Astrocyte of the cerebellum (primary cell): ENCODE measurements at regions not wholly inside any gene's neighbourhood (a gene's known extent, or its start where the extent isn't known, plus 50 kb on each side); places are given as distances from the start of the nearest gene placed in this dataset.

Source experiments
- DNase-seq: peaks from one replicate; pipeline ENCODE4 v3.0.0-alpha.2; 2011; ENCODE audit warnings: low read depth
- H3K4me3 ChIP-seq: 2 replicates; pipeline ENCODE4 v1.5.1; 2011; ENCODE audit warnings: mild to moderate bottlenecking, low read depth, low read length, moderate library complexity
- in situ Hi-C: cut with HindIII; loops from 2 replicates; pipeline ENCODE4 v1.10.0; 2017; ENCODE audit warnings: low sequenced_read_pairs
- TF ChIP-seq, protein P1 (sequence below): IDR thresholded peaks from 2 replicates; pipeline ENCODE4 v1.5.1; 2012; ENCODE audit warnings: low read length, low read depth, moderate library complexity, mild to moderate bottlenecking; ENCODE audit errors: missing control alignments

GRCh38 chr2:16330982-16331381, 334.7 kb downstream of the CYRIA start:
- TF ChIP-seq, protein P1, sequence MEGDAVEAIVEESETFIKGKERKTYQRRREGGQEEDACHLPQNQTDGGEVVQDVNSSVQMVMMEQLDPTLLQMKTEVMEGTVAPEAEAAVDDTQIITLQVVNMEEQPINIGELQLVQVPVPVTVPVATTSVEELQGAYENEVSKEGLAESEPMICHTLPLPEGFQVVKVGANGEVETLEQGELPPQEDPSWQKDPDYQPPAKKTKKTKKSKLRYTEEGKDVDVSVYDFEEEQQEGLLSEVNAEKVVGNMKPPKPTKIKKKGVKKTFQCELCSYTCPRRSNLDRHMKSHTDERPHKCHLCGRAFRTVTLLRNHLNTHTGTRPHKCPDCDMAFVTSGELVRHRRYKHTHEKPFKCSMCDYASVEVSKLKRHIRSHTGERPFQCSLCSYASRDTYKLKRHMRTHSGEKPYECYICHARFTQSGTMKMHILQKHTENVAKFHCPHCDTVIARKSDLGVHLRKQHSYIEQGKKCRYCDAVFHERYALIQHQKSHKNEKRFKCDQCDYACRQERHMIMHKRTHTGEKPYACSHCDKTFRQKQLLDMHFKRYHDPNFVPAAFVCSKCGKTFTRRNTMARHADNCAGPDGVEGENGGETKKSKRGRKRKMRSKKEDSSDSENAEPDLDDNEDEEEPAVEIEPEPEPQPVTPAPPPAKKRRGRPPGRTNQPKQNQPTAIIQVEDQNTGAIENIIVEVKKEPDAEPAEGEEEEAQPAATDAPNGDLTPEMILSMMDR: no peak
- in situ Hi-C loops: no loop called here
- H3K4me3 ChIP-seq: no peak overlapping the region
- no peak for DNase-seq

GRCh38 chr2:16330571-16330970, 335.1 kb downstream of the CYRIA start:
- in situ Hi-C loops: no loop called here
- H3K4me3 ChIP-seq: no peak overlapping the region
- DNase-seq: no peak
- TF ChIP-seq, protein P1: no peak

GRCh38 chr2:16330012-16330411, 335.6 kb downstream of the CYRIA start:
- TF ChIP-seq, protein P1: no peak
- H3K4me3 ChIP-seq: no peak overlapping the region
- no peak for DNase-seq
- in situ Hi-C loops: no loop called here

DNA sequence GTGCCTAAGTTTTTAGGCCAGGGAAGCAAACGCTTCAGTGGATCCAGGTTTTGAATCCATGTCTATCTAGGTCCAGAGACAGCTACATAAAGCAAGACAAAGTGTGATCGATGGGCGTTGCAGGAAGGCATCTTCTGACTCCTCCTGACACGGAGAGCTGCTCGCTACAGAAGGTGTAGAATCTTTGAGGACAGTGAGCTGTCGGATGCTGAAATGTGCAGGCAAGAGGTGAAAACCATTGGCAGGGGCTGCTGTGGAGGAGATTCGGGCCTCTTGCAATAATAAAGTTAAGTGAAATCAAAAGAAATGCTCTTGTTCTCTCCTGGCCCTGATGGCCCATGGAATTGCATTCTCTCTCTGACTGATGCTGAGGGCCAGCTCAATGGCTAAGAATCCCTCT, 336.2 kb downstream of the CYRIA start:
- TF ChIP-seq, protein P1: no peak
- H3K4me3 ChIP-seq: no peak overlapping the region
- in situ Hi-C loops: no loop called here
- no peak for DNase-seq

DNA sequence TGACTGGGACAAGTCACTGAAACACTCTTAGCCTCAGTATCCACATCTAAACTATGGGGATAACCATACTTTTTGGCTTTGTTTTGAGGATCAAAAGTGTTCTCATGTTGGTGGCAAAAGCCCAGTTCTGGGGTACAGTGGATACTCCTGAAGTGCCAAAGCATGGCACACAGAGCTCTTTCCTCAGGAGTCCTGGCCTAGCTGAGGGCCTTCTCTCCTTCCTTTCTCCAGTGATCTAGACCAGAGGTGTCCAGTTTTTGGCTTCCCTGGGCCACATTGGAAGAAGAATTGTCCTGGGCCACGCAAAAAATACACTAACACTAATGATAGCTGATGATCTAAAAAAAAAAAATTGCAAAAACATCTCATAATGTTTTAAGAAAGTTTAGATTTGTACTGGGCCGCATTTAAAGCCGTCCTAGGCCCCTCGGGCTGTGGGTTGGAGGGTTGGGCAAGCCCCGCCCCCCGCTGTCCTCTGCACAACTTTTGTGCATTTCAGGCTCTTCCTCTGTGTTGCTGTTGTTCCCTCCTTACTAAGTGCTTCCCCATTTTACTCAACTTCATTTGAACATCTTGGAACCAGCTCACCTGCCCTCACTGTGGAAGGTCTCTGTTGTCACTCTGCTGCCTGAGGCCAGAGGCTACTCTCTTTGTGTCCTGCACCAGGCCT, 337.0 kb downstream of the CYRIA start:
- TF ChIP-seq, protein P1: no peak
- DNase-seq: no peak
- in situ Hi-C loops: no loop called here
- no peak overlapping the region for H3K4me3 ChIP-seq

DNA sequence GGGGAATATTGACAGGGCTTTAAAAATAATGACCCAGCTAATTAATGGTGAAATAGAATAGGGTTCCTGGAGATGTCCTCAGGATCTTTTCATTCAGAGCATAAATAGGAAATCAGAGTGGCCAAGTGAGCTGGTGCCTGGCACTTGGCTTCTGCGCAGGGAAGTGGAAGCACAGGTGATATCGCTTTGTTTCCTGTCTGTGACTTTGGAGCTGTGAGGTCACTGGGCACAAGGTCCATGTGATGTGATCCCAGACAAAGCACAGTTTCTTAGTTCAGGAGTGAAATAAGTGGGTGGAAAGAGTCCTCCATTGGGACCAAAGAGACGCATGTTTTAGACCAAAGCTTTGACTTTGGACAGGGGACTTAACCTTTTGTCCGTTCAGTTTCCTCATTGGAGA, 338.3 kb downstream of the CYRIA start:
- in situ Hi-C loops: no loop called here
- TF ChIP-seq, protein P1: no peak
- no peak overlapping the region for H3K4me3 ChIP-seq
- DNase-seq: no peak
